ENCODE measurements at regions not wholly inside any gene's neighbourhood (a gene's known extent, or its start where the extent isn't known, plus 50 kb on each side); places are given as distances from the start of the nearest gene placed in this dataset.

- no peak for TF ChIP-seq GATA2 (IDR thresholded peaks at IDR 0.05; ENCODE audit: low read depth, low read length)
- no peak for TF ChIP-seq GATA3 (IDR thresholded peaks at IDR 0.05; ENCODE audit: low read depth, low read length)
Observed at GRCh38 chr2:39583781-39584180, 81.9 kb upstream of the TMEM178A start.
